ENCODE measurements at regions not wholly inside any gene's neighbourhood (a gene's known extent, or its start where the extent isn't known, plus 50 kb on each side); places are given as distances from the start of the nearest gene placed in this dataset.

DNA sequence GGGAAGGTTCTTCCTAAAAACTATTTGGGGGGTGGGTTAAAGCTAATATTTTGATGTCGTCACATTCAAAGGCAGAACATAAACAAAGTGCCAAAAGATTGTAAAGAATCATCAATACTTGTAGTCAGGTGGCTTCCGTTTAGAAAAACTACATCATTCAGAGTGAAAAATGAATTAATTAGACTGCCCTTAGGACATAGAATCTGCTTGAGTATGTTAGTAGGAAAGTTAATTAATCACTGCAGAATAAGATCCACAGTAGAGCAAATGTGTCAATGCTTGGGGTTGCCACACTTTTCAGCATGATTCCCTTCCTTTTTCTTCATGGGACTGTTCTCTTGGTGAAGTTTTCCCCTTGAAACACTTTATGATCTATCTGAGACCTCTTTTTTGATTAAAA is 166.8 kb upstream of the MTNR1B start:
- DNase-seq (ENCODE audit: low read depth in 2 of 2), result no peak
- TF ChIP-seq EZH2 (IDR thresholded peaks at IDR 0.05; ENCODE audit: low read length, missing control alignments), result no peak
- TF ChIP-seq, protein P1, sequence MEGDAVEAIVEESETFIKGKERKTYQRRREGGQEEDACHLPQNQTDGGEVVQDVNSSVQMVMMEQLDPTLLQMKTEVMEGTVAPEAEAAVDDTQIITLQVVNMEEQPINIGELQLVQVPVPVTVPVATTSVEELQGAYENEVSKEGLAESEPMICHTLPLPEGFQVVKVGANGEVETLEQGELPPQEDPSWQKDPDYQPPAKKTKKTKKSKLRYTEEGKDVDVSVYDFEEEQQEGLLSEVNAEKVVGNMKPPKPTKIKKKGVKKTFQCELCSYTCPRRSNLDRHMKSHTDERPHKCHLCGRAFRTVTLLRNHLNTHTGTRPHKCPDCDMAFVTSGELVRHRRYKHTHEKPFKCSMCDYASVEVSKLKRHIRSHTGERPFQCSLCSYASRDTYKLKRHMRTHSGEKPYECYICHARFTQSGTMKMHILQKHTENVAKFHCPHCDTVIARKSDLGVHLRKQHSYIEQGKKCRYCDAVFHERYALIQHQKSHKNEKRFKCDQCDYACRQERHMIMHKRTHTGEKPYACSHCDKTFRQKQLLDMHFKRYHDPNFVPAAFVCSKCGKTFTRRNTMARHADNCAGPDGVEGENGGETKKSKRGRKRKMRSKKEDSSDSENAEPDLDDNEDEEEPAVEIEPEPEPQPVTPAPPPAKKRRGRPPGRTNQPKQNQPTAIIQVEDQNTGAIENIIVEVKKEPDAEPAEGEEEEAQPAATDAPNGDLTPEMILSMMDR (conservative IDR thresholded peaks at IDR 0.05 in 1 of 2, IDR thresholded peaks at IDR 0.05 in 1 of 2; ENCODE audit: low read depth in 1 of 2, low read length in 2 of 2), result no peak
- Histone ChIP-seq H3K79me2 (ENCODE audit: control insufficient read depth, insufficient read depth, low read length) (no peaks in the 10 kb centered on the region), H3K27me3 (ENCODE audit: control insufficient read depth, insufficient read depth, low read length) (no peaks in the 10 kb centered on the region), H4K20me1 (ENCODE audit: control insufficient read depth, extremely low read depth, insufficient read depth, low read length) (no peaks in the 10 kb centered on the region), H2AFZ (ENCODE audit: low read length) (no peak overlapping the region), H3K4me3 (replicated peaks in 1 of 4; ENCODE audit: control extremely low read depth in 1 of 4, insufficient read depth in 1 of 4, low read depth in 3 of 4, low read length in 4 of 4) (no peak overlapping the region), H3K4me1 (ENCODE audit: control insufficient read depth, extremely low read depth, insufficient read depth, low read length) (no peaks in the 10 kb centered on the region), H3K9me3 (ENCODE audit: control insufficient read depth, insufficient read depth, low read depth, low read length) (no peaks in the 10 kb centered on the region), H3K9ac (ENCODE audit: insufficient read depth, low read length) (no peak overlapping the region), H3K27ac (ENCODE audit: insufficient read depth, low read length) (no peak overlapping the region), H3K36me3 (ENCODE audit: control insufficient read depth, insufficient read depth, low read length) (no peaks in the 10 kb centered on the region), H3K4me2 (ENCODE audit: extremely low read depth, insufficient read depth, low read length) (no peak overlapping the region)

DNA sequence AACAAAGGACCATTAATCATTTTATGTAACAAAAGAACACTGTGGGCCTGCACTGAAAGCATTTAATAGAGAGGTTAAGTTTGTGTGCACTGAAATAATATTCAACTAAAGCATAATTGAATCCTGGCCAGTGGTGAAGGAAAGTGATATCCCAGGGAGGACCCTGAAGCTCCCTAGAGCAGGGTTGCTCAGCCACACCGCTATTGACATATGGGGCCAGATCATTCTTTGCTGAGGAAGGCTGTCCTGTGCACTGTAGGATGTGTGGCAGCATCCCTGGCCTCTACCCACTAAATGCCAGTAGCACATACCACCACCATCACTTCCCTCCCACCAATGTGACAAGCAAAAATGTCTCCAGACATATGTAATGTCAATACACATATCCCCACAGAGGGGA is 166.1 kb upstream of the MTNR1B start:
- Histone ChIP-seq H3K79me2 (ENCODE audit: control insufficient read depth, insufficient read depth, low read length) (no peaks in the 10 kb centered on the region), H3K4me2 (ENCODE audit: extremely low read depth, insufficient read depth, low read length) (no peak overlapping the region), H3K9ac (ENCODE audit: insufficient read depth, low read length) (no peak overlapping the region), H3K4me1 (ENCODE audit: control insufficient read depth, extremely low read depth, insufficient read depth, low read length) (no peaks in the 10 kb centered on the region), H3K27ac (ENCODE audit: insufficient read depth, low read length) (no peak overlapping the region), H2AFZ (ENCODE audit: low read length) (no peak overlapping the region), H4K20me1 (ENCODE audit: control insufficient read depth, extremely low read depth, insufficient read depth, low read length) (no peaks in the 10 kb centered on the region), H3K9me3 (ENCODE audit: control insufficient read depth, insufficient read depth, low read depth, low read length) (no peaks in the 10 kb centered on the region), H3K4me3 (replicated peaks in 1 of 4; ENCODE audit: control extremely low read depth in 1 of 4, insufficient read depth in 1 of 4, low read depth in 3 of 4, low read length in 4 of 4) (no peak overlapping the region), H3K36me3 (ENCODE audit: control insufficient read depth, insufficient read depth, low read length) (no peaks in the 10 kb centered on the region), H3K27me3 (ENCODE audit: control insufficient read depth, insufficient read depth, low read length) (no peaks in the 10 kb centered on the region)
- no peak for DNase-seq (ENCODE audit: low read depth in 2 of 2)
- TF ChIP-seq, protein P1 (conservative IDR thresholded peaks at IDR 0.05 in 1 of 2, IDR thresholded peaks at IDR 0.05 in 1 of 2; ENCODE audit: low read depth in 1 of 2, low read length in 2 of 2), result no peak
- TF ChIP-seq EZH2 (IDR thresholded peaks at IDR 0.05; ENCODE audit: low read length, missing control alignments), result no peak

DNA sequence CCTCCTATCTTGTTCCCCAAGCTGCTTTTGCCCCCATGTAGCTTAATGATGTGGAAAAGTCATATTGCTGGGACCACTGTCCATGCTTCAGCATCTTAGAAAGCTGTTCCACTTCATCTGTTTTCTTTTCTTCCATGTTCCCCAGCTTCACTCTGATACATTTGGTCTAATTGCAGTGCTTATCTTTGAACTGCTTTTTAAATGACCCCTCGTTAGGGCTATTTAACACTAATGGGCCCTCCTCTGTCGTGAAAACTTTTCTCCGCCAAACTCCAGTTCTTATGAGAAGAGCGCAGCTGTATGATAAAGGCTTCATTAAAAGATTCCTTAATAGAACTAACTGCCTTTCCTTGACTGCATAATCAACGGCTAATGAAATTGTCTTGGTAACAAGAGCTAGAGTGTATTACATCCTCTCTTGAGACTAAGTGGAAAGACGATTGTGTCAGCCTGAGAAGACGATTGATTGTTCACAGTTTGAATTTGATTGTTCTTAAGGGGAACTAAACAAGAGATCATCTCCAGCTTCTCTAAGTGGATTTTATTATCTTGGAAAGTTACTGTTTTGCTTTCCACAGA is 165.0 kb upstream of the MTNR1B start:
- Histone ChIP-seq H3K27me3 (ENCODE audit: control insufficient read depth, insufficient read depth, low read length) (no peaks in the 10 kb centered on the region), H3K4me2 (ENCODE audit: extremely low read depth, insufficient read depth, low read length) (no peak overlapping the region), H3K9me3 (ENCODE audit: control insufficient read depth, insufficient read depth, low read depth, low read length) (no peaks in the 10 kb centered on the region), H2AFZ (ENCODE audit: low read length) (no peak overlapping the region), H3K79me2 (ENCODE audit: control insufficient read depth, insufficient read depth, low read length) (no peaks in the 10 kb centered on the region), H3K27ac (ENCODE audit: insufficient read depth, low read length) (no peak overlapping the region), H3K4me1 (ENCODE audit: control insufficient read depth, extremely low read depth, insufficient read depth, low read length) (no peaks in the 10 kb centered on the region), H3K36me3 (ENCODE audit: control insufficient read depth, insufficient read depth, low read length) (no peaks in the 10 kb centered on the region), H3K9ac (ENCODE audit: insufficient read depth, low read length) (no peak overlapping the region), H4K20me1 (ENCODE audit: control insufficient read depth, extremely low read depth, insufficient read depth, low read length) (no peaks in the 10 kb centered on the region), H3K4me3 (replicated peaks in 1 of 4; ENCODE audit: control extremely low read depth in 1 of 4, insufficient read depth in 1 of 4, low read depth in 3 of 4, low read length in 4 of 4) (no peak overlapping the region)
- no peak for DNase-seq (ENCODE audit: low read depth in 2 of 2)
- TF ChIP-seq, protein P1 (conservative IDR thresholded peaks at IDR 0.05 in 1 of 2, IDR thresholded peaks at IDR 0.05 in 1 of 2; ENCODE audit: low read depth in 1 of 2, low read length in 2 of 2), result no peak
- no peak for TF ChIP-seq EZH2 (IDR thresholded peaks at IDR 0.05; ENCODE audit: low read length, missing control alignments)
